SK-N-SH (cell line): ENCODE measurements at regions not wholly inside any gene's neighbourhood (a gene's known extent, or its start where the extent isn't known, plus 50 kb on each side); places are given as distances from the start of the nearest gene placed in this dataset.
A peak's percentile ranks its signal among the peaks of the same experiment; 100 is the strongest.

Source experiments
- CTCF ChIA-PET: fragments of 300-600, 350-600 bp; formaldehyde crosslinking; extraction: SDS; loops from one replicate; lab custom pipeline; 2021; lab: Yijun Ruan, JAX
- POLR2A ChIA-PET: fragments of 350-600 bp; sonication (Branson Sonifier 250); formaldehyde crosslinking; extraction: SDS; loops from one replicate; lab custom pipeline; 2020; ENCODE audit warnings: antibody characterized with exemption, inconsistent platforms; lab: Yijun Ruan, JAX
- DNase-seq: peaks from one replicate; pipeline ENCODE4 v3.0.0; 2012
- H2AFZ ChIP-seq: fragments of 200-600 bp; sonication (generic); 2 replicates; pipeline ENCODE4 v1.8.1; 2016; ENCODE audit warnings: antibody characterized with exemption, mild to moderate bottlenecking, low read depth
- H3F3A ChIP-seq: fragments of 200-600 bp; sonication (generic); replicated peaks from 2 replicates; pipeline ENCODE3; 2016; ENCODE audit warnings: antibody characterized with exemption, mild to moderate bottlenecking; ENCODE audit not compliant: insufficient read depth
- H3K27ac ChIP-seq, 2 experiments: fragments of 200-500 bp in 1 of 2; fragments of 200-600 bp in 1 of 2; sonication (Bioruptor generic) in 1 of 2; sonication (generic), shearing (Covaris generic) in 1 of 2; 2 replicates each; pipeline versions ENCODE4 v1.5.1 to v1.6.1; 2014 to 2016; ENCODE audit warnings: low read depth in 2 of 2, inconsistent platforms in 1 of 2, low read length in 1 of 2, mild to moderate bottlenecking in 1 of 2, mixed read lengths in 1 of 2
- H3K27me3 ChIP-seq: fragments of 200-600 bp; sonication (generic), shearing (Covaris generic); 2 replicates; pipeline ENCODE4 v1.6.1; 2016; ENCODE audit warnings: mixed run types; ENCODE audit not compliant: insufficient read depth
- H3K36me3 ChIP-seq, 2 experiments: fragments of 200-500 bp in 1 of 2; fragments of 200-600 bp in 1 of 2; sonication (Bioruptor generic) in 1 of 2; sonication (generic) in 1 of 2; replicated peaks in 1 of 2; 2 replicates each; pipeline versions ENCODE3 to v1.5.1; 2014 to 2016; ENCODE audit warnings: low read length in 1 of 2, mild to moderate bottlenecking in 1 of 2; ENCODE audit not compliant: insufficient read depth in 2 of 2, control insufficient read depth in 1 of 2
- H3K4me1 ChIP-seq, 2 experiments: fragments of 200-500 bp in 1 of 2; fragments of 200-600 bp in 1 of 2; sonication (Bioruptor generic) in 1 of 2; sonication (generic), shearing (Covaris generic) in 1 of 2; 2 replicates each; pipeline versions ENCODE4 v1.5.1 to v1.6.1; 2014 to 2016; ENCODE audit warnings: low read depth in 1 of 2, low read length in 1 of 2, mixed run types in 1 of 2; ENCODE audit not compliant: insufficient read depth in 2 of 2, control insufficient read depth in 1 of 2
- H3K4me2 ChIP-seq: fragments of 200-600 bp; sonication (generic), shearing (Covaris generic); 2 replicates; pipeline ENCODE4 v1.6.1; 2017; ENCODE audit warnings: mixed run types
- H3K4me3 ChIP-seq, 2 experiments: fragments of 200-500 bp in 1 of 2; fragments of 200-600 bp in 1 of 2; sonication (Bioruptor generic) in 1 of 2; sonication (generic), shearing (Covaris generic) in 1 of 2; 2 replicates each; pipeline versions ENCODE4 v1.5.1 to v1.8.1; 2014 to 2016; ENCODE audit warnings: low read depth in 2 of 2, inconsistent platforms in 1 of 2, low read length in 1 of 2, mild to moderate bottlenecking in 1 of 2, mixed read lengths in 1 of 2, moderate library complexity in 1 of 2
- H3K79me2 ChIP-seq: fragments of 200-600 bp; sonication (generic); 2 replicates; pipeline ENCODE4 v1.8.1; 2017; ENCODE audit warnings: mild to moderate bottlenecking; ENCODE audit not compliant: insufficient read depth
- H3K9ac ChIP-seq: fragments of 200-600 bp; sonication (generic); 2 replicates; pipeline ENCODE4 v1.6.1; 2017; ENCODE audit warnings: mixed run types
- H3K9me2 ChIP-seq: fragments of 200-600 bp; sonication (generic); 2 replicates; pipeline ENCODE4 v1.6.1; 2017; ENCODE audit warnings: mixed run types
- H3K9me3 ChIP-seq: fragments of 200-600 bp; sonication (generic); 2 replicates; pipeline ENCODE4 v1.6.1; 2017; ENCODE audit warnings: mixed run types, mild to moderate bottlenecking, moderate library complexity
- H4K20me1 ChIP-seq: fragments of 200-600 bp; sonication (generic); 2 replicates; pipeline ENCODE4 v1.6.1; 2017; ENCODE audit warnings: mild to moderate bottlenecking, mixed run types; ENCODE audit not compliant: insufficient read depth
- GABPA ChIP-seq: IDR thresholded peaks from 2 replicates; pipeline ENCODE4 v1.4.0; 2012; ENCODE audit warnings: low read depth, mild to moderate bottlenecking
- GATA2 ChIP-seq: sonication (generic); formaldehyde crosslinking; IDR thresholded peaks from 2 replicates; pipeline ENCODE4 v1.5.0; 2020; ENCODE audit warnings: mild to moderate bottlenecking, missing genetic modification reagents
- NRF1 ChIP-seq: IDR thresholded peaks from 2 replicates; pipeline ENCODE4 v1.6.1; 2012; ENCODE audit warnings: low read depth, mild to moderate bottlenecking, low read length
- RAD21 ChIP-seq: IDR thresholded peaks from 2 replicates; pipeline ENCODE4 v1.6.1; 2012; ENCODE audit warnings: mild to moderate bottlenecking, low read length
- TCF12 ChIP-seq: IDR thresholded peaks from 2 replicates; pipeline ENCODE4 v1.4.0; 2012
- WGBS: methylation state at CpG from one replicate; pipeline ENCODE4 v1.1.6; 2017; ENCODE audit warnings: low lambda C conversion rate; 5-methylcytosine and 5-hydroxymethylcytosine counted together

- Histone ChIP-seq H3K27me3 (no peaks in the 10 kb centered on the region), H3K4me2 (no peak overlapping the region), H3F3A (no peaks in the 10 kb centered on the region), H3K4me3 (no peak overlapping the region), H4K20me1 (no peaks in the 10 kb centered on the region), H2AFZ (no peak overlapping the region), H3K79me2 (no peaks in the 10 kb centered on the region), H3K9me2 (no peaks in the 10 kb centered on the region), H3K9me3 (no peaks in the 10 kb centered on the region), H3K27ac (no peak overlapping the region), H3K9ac (no peak overlapping the region), H3K36me3 (no peaks in the 10 kb centered on the region), H3K4me1 (peaks cover 0 to 24% of the 10 kb centered on the region in 2 experiments; a peak in 1 of 4 replicates)
- ChIA-PET CTCF (interaction anchor here (1.1 kb wide), 1 partner anchor 31 kb away, joined by 3 read pairs; no protein-coding TSS in a partner anchor), POLR2A (no interaction called here)
- TF ChIP-seq GATA2: peak; percentile 51
- no peak for TF ChIP-seq GABPA
- DNase-seq: peak; percentile 70
- 33% methylated on average over 7 of the region's 10 CpGs for WGBS
Measured at GRCh38 chr11:120032766-120033390, 105.0 kb downstream of the TRIM29 start.

DNA sequence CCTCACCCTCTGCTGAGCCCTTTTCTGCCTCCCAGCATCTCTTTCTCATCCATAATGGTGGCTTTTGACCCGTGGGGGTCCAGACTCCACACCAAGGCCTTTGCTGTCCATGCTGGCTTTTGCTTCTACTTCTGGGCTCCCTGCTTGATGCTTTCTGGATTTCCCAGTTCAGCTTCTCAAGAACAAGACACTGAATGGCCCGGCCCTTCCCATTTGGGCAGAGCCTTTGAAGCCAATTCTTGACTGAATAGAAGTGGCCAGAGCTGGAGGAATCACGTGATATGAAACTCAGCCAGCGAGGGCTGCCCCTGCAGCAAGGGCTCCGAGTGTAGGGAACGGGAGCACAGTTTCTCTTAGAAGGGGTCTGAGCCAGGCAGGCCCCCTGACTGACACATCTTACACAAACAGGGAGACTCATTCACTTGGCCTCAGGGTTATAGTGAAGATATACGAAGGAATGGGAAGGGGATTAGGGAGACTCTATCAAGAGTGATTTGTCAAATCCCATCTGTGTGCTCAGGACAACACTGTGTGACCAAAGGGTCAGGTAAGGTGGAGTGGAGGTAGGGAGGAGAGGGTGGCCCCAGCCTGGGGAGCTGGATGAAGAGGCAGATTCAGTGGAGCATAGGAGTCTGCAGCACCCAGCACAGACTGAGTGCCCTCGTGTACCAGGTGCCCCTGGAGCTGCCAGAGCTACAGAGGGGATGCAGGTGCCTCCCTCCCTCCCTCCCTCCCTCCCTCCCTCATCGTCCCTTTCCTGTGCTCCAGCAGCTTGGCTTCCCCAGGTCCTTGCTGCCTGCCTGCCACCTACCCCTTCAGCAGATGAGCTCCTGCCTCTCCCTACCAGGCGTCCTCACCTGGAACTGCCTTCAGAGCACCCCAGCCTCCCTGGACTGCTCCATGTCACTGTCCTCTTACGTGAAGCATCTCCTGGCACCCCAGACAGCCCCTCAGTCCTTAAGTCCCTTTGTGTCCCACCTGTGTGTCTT, 106.0 kb downstream of the TRIM29 start:
- no peak for DNase-seq
- no peak overlapping the region for H3K9ac ChIP-seq
- POLR2A ChIA-PET: no interaction called here
- WGBS: 28% methylated on average over 11 of the region's 11 CpGs
- H3K9me3 ChIP-seq: no peaks in the 10 kb centered on the region
- H3K4me2 ChIP-seq: no peak overlapping the region
- H3K4me1 ChIP-seq: peaks cover 0 to 24% of the 10 kb centered on the region in 2 experiments; a peak in 1 of 4 replicates
- H3K27me3 ChIP-seq: no peaks in the 10 kb centered on the region
- H2AFZ ChIP-seq: no peak overlapping the region
- no peaks in the 10 kb centered on the region for H3K79me2 ChIP-seq
- no peaks in the 10 kb centered on the region for H3K9me2 ChIP-seq
- H3K4me3 ChIP-seq: no peak overlapping the region
- no peaks in the 10 kb centered on the region for H4K20me1 ChIP-seq
- CTCF ChIA-PET: interaction anchor here (1.1 to 1.3 kb wide), 3 partner anchors 30 to 125 kb away, joined by 3 to 4 read pairs (median 3); no protein-coding TSS in a partner anchor
- H3K36me3 ChIP-seq: no peaks in the 10 kb centered on the region
- no peaks in the 10 kb centered on the region for H3F3A ChIP-seq
- TF ChIP-seq TCF12 (no peak), RAD21 (no peak), NRF1 (no peak)
- TF ChIP-seq, all 33 proteins: peak for 0
- no peak overlapping the region for H3K27ac ChIP-seq

GRCh38 chr11:120031156-120031555, 106.8 kb downstream of the TRIM29 start:
- H3K27ac ChIP-seq: no peak overlapping the region
- ChIA-PET CTCF (interaction anchor here (1.1 to 1.3 kb wide), 2 partner anchors 75 to 124 kb away, joined by 3 to 4 read pairs; no protein-coding TSS in a partner anchor), POLR2A (no interaction called here)
- H3K9me3 ChIP-seq: no peaks in the 10 kb centered on the region
- H3K9ac ChIP-seq: no peak overlapping the region
- H3K4me1 ChIP-seq: peaks cover 0 to 24% of the 10 kb centered on the region in 2 experiments; a peak in 1 of 4 replicates
- no peak overlapping the region for H3K4me2 ChIP-seq
- H3K79me2 ChIP-seq: no peaks in the 10 kb centered on the region
- no peak for DNase-seq
- WGBS: 70% methylated on average over 10 of the region's 11 CpGs
- no peak overlapping the region for H3K4me3 ChIP-seq
- H4K20me1 ChIP-seq: no peaks in the 10 kb centered on the region
- no peaks in the 10 kb centered on the region for H3F3A ChIP-seq
- no peaks in the 10 kb centered on the region for H3K27me3 ChIP-seq
- no peaks in the 10 kb centered on the region for H3K9me2 ChIP-seq
- no peak for TF ChIP-seq TCF12
- TF ChIP-seq NRF1: no peak
- H3K36me3 ChIP-seq: no peaks in the 10 kb centered on the region
- H2AFZ ChIP-seq: no peak overlapping the region
